HCT116 (cell line): ENCODE measurements at regions not wholly inside any gene's neighbourhood (a gene's known extent, or its start where the extent isn't known, plus 50 kb on each side); places are given as distances from the start of the nearest gene placed in this dataset.

Source experiments
- ATAC-seq: fragments of 200-7000 bp; cut with Tn5 transposase; 2 replicates; pipeline ENCODE4 v1.9.1; 2020; ENCODE audit warnings: mild to moderate bottlenecking, moderate library complexity
- BruUV-seq: library from RNA; stranded (reverse); fragments of 400-500 nt; replicated peaks from 2 replicates; lab custom pipeline; 2021; lab: Mats Ljungman, UMichigan
- CTCF ChIA-PET: fragments of 300-600 bp; sonication (Branson Sonifier 250); formaldehyde crosslinking; loops from one replicate; lab custom pipeline; 2021; ENCODE audit warnings: antibody characterized with exemption; lab: Charles Lee
- POLR2A ChIA-PET: fragments of 300-600, 350-600 bp; sonication (Branson Sonifier 250); formaldehyde crosslinking; loops from one replicate; lab custom pipeline; 2021; ENCODE audit warnings: antibody characterized with exemption; lab: Charles Lee
- RAD21 ChIA-PET, 2 experiments: fragments of 300-600 bp; sonication (Branson Sonifier 250); formaldehyde crosslinking; loops; one replicate each; lab custom pipeline; 2023; ENCODE audit warnings: low total read pairs in 2 of 2; ENCODE audit not compliant: uncharacterized antibody in 2 of 2, unreplicated experiment in 2 of 2, low non-redundant PET in 1 of 2; lab: Charles Lee
- DNase-seq: peaks from one replicate; pipeline ENCODE4 v3.0.0-alpha.2; 2010; ENCODE audit warnings: low read depth, low spot score
- H2AFZ ChIP-seq: fragments of 200-600 bp; shearing (Covaris generic), sonication (generic); 2 replicates; pipeline ENCODE4 v1.6.1; 2017; ENCODE audit warnings: low read depth, mixed run types, mixed read lengths, antibody characterized with exemption, low read length; ENCODE audit not compliant: poor library complexity, severe bottlenecking
- H3K27ac ChIP-seq: 2 replicates; pipeline ENCODE4 v1.5.1; 2012; ENCODE audit warnings: low read depth, low read length
- H3K27me3 ChIP-seq: fragments of 200-600 bp; sonication (generic); 2 replicates; pipeline ENCODE4 v1.6.1; 2016; ENCODE audit warnings: mixed run types, low read length, mixed read lengths; ENCODE audit not compliant: insufficient read depth
- H3K36me3 ChIP-seq, 2 experiments: fragments of 200-500 bp in 1 of 2; fragments of 200-600 bp in 1 of 2; sonication (Bioruptor generic) in 1 of 2; sonication (generic) in 1 of 2; 2 replicates each; pipeline versions ENCODE4 v1.5.1 to v1.6.1; 2014 to 2016; ENCODE audit warnings: low read length in 2 of 2, inconsistent platforms in 1 of 2, mixed read lengths in 1 of 2, mixed run types in 1 of 2; ENCODE audit not compliant: insufficient read depth in 2 of 2, control insufficient read depth in 1 of 2
- H3K4me1 ChIP-seq, 2 experiments: fragments of 200-600 bp in 1 of 2; sonication (generic) in 1 of 2; 2 replicates each; pipeline versions ENCODE4 v1.5.1 to v1.6.1; 2012 to 2017; ENCODE audit warnings: low read length in 2 of 2, inconsistent platforms in 1 of 2, mild to moderate bottlenecking in 1 of 2, mixed read lengths in 1 of 2, mixed run types in 1 of 2, moderate library complexity in 1 of 2; ENCODE audit not compliant: insufficient read depth in 2 of 2, control insufficient read depth in 1 of 2
- H3K4me2 ChIP-seq: fragments of 200-600 bp; sonication (generic); 2 replicates; pipeline ENCODE4 v1.6.1; 2017; ENCODE audit warnings: mixed run types, low read length, mixed read lengths
- H3K4me3 ChIP-seq, 2 experiments: fragments of 200-600 bp in 1 of 2; sonication (generic) in 1 of 2; replicated peaks in 1 of 2; 2 replicates each; pipeline ENCODE4 v1.5.1; 2011 to 2016; ENCODE audit warnings: low read length in 2 of 2, control low read depth in 1 of 2, low read depth in 1 of 2, mild to moderate bottlenecking in 1 of 2, mixed read lengths in 1 of 2, mixed run types in 1 of 2
- H3K79me2 ChIP-seq: fragments of 200-600 bp; sonication (generic); 2 replicates; pipeline ENCODE4 v1.6.1; 2017; ENCODE audit warnings: mild to moderate bottlenecking, mixed run types, low read length, moderate library complexity, mixed read lengths; ENCODE audit not compliant: insufficient read depth
- H3K9ac ChIP-seq: fragments of 200-600 bp; sonication (generic); 2 replicates; pipeline ENCODE4 v1.6.1; 2016; ENCODE audit warnings: low read length, mixed read lengths
- H3K9me2 ChIP-seq: fragments of 200-600 bp; sonication (generic), shearing (Covaris generic); 2 replicates; pipeline ENCODE4 v1.6.1; 2017; ENCODE audit warnings: mixed run types, mild to moderate bottlenecking, moderate library complexity; ENCODE audit not compliant: insufficient read depth
- H3K9me3 ChIP-seq, 2 experiments: fragments of 200-500 bp in 1 of 2; fragments of 200-600 bp in 1 of 2; sonication (Bioruptor generic) in 1 of 2; sonication (generic) in 1 of 2; 2 replicates each; pipeline ENCODE4 v1.6.1; 2014 to 2017; ENCODE audit warnings: low read length in 2 of 2, mixed read lengths in 2 of 2, inconsistent platforms in 1 of 2, low read depth in 1 of 2, mild to moderate bottlenecking in 1 of 2, mixed run types in 1 of 2, moderate library complexity in 1 of 2; ENCODE audit not compliant: control insufficient read depth in 1 of 2, insufficient read depth in 1 of 2
- H4K20me1 ChIP-seq: fragments of 200-600 bp; sonication (generic), shearing (Covaris generic); 2 replicates; pipeline ENCODE4 v1.6.1; 2017; ENCODE audit warnings: mixed run types, mild to moderate bottlenecking, moderate library complexity; ENCODE audit not compliant: insufficient read depth
- CBX3 ChIP-seq: IDR thresholded peaks from 2 replicates; pipeline ENCODE4 v1.6.1; 2012; ENCODE audit warnings: low read depth
- CEBPB ChIP-seq: IDR thresholded peaks from 2 replicates; pipeline ENCODE4 v1.6.1; 2012; ENCODE audit warnings: low read depth
- EGR1 ChIP-seq: IDR thresholded peaks from 2 replicates; pipeline ENCODE4 v1.6.1; 2012; ENCODE audit warnings: low read depth
- ELF1 ChIP-seq: IDR thresholded peaks from 2 replicates; pipeline ENCODE4 v1.6.1; 2012; ENCODE audit warnings: low read depth, borderline replicate concordance
- EZH2 ChIP-seq: fragments of 200-600 bp; sonication (generic); IDR thresholded peaks from 2 replicates; pipeline ENCODE4 v1.6.1; 2017; ENCODE audit warnings: antibody characterized with exemption, mixed run types
- EZH2phosphoT487 ChIP-seq: fragments of 200-600 bp; IDR thresholded peaks from 2 replicates; pipeline ENCODE4 v1.6.1; 2018; ENCODE audit warnings: antibody characterized with exemption, borderline replicate concordance
- FOSL1 ChIP-seq: IDR thresholded peaks from 2 replicates; pipeline ENCODE4 v1.6.1; 2012; ENCODE audit warnings: low read depth
- JUND ChIP-seq: IDR thresholded peaks from 2 replicates; pipeline ENCODE4 v1.6.1; 2012
- POLR2A ChIP-seq: IDR thresholded peaks from 2 replicates; pipeline ENCODE4 v1.7.0; 2011; ENCODE audit warnings: borderline replicate concordance; ENCODE audit not compliant: insufficient read depth, insufficient read length; ENCODE audit errors: extremely low read depth
- RAD21 ChIP-seq: IDR thresholded peaks from 2 replicates; pipeline ENCODE4 v1.6.1; 2012; ENCODE audit warnings: low read depth, mild to moderate bottlenecking
- SIN3A ChIP-seq: IDR thresholded peaks from 2 replicates; pipeline ENCODE4 v1.6.1; 2012; ENCODE audit warnings: low read depth
- SRF ChIP-seq: IDR thresholded peaks from 2 replicates; pipeline ENCODE4 v1.6.1; 2012; ENCODE audit warnings: low read depth
- TCF7L2 ChIP-seq: IDR thresholded peaks from 2 replicates; pipeline ENCODE4 v1.7.0; 2011; ENCODE audit warnings: borderline replicate concordance, inconsistent platforms; ENCODE audit not compliant: insufficient read depth, insufficient read length; ENCODE audit errors: extremely low read depth
- YY1 ChIP-seq: IDR thresholded peaks from 2 replicates; pipeline ENCODE4 v1.6.1; 2011; ENCODE audit warnings: low read length, low read depth, moderate library complexity, mild to moderate bottlenecking; ENCODE audit not compliant: insufficient replicate concordance; ENCODE audit errors: extremely low read depth
- ZFX ChIP-seq: fragments of 450-650 bp; IDR thresholded peaks from 2 replicates; pipeline ENCODE4 v1.6.1; 2017
- ZNF274 ChIP-seq: fragments of 200-500 bp; sonication (Bioruptor generic); IDR thresholded peaks from 2 replicates; pipeline ENCODE4 v1.6.1; 2014; ENCODE audit warnings: mild to moderate bottlenecking, low read depth, low read length, inconsistent platforms
- intact Hi-C: fragments of 100-400 bp; cut with micrococcal nuclease; formaldehyde crosslinking; loops from 2 replicates; pipeline ENCODE4 v1.10.0; 2022
- TF ChIP-seq, protein P1 (sequence below): IDR thresholded peaks from 2 replicates; pipeline ENCODE4 v1.6.1; 2012
- TF ChIP-seq, protein P2 (sequence below), 3 experiments: fragments of 200-600 bp in 1 of 3; sonication (generic) in 1 of 3; IDR thresholded peaks in 2 of 3; conservative IDR thresholded peaks in 1 of 3; 2 replicates each; pipeline ENCODE4 v1.5.1; 2012 to 2017; ENCODE audit warnings: low read depth in 2 of 3, low read length in 2 of 3, antibody characterized with exemption in 1 of 3, borderline replicate concordance in 1 of 3, control low read depth in 1 of 3, mild to moderate bottlenecking in 1 of 3, mixed read lengths in 1 of 3, mixed run types in 1 of 3, moderate library complexity in 1 of 3; ENCODE audit not compliant: insufficient read depth in 1 of 3

GRCh38 chr10:33485276-33485675, 150.8 kb upstream of the NRP1 start:
- ChIA-PET RAD21 (no interaction called here), POLR2A (no interaction called here), CTCF (no interaction called here)
- ATAC-seq (no peak), DNase-seq (no peak)
- Histone ChIP-seq H3K9me3 (no peaks in the 10 kb centered on the region), H4K20me1 (no peaks in the 10 kb centered on the region), H3K4me2 (no peak overlapping the region), H3K27me3 (no peaks in the 10 kb centered on the region), H3K9me2 (no peaks in the 10 kb centered on the region), H3K4me3 (no peak overlapping the region), H2AFZ (no peak overlapping the region), H3K27ac (no peak overlapping the region), H3K9ac (no peak overlapping the region), H3K79me2 (no peaks in the 10 kb centered on the region), H3K4me1 (no peaks in the 10 kb centered on the region), H3K36me3 (no peaks in the 10 kb centered on the region)
- no TSS peak for BruUV-seq
- intact Hi-C loops = no loop called here
- TF ChIP-seq, protein P1, sequence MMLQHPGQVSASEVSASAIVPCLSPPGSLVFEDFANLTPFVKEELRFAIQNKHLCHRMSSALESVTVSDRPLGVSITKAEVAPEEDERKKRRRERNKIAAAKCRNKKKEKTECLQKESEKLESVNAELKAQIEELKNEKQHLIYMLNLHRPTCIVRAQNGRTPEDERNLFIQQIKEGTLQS = no peak
- no peak for TF ChIP-seq JUND
- no peak for TF ChIP-seq FOSL1
- TF ChIP-seq ZFX = no peak
- TF ChIP-seq, protein P2, sequence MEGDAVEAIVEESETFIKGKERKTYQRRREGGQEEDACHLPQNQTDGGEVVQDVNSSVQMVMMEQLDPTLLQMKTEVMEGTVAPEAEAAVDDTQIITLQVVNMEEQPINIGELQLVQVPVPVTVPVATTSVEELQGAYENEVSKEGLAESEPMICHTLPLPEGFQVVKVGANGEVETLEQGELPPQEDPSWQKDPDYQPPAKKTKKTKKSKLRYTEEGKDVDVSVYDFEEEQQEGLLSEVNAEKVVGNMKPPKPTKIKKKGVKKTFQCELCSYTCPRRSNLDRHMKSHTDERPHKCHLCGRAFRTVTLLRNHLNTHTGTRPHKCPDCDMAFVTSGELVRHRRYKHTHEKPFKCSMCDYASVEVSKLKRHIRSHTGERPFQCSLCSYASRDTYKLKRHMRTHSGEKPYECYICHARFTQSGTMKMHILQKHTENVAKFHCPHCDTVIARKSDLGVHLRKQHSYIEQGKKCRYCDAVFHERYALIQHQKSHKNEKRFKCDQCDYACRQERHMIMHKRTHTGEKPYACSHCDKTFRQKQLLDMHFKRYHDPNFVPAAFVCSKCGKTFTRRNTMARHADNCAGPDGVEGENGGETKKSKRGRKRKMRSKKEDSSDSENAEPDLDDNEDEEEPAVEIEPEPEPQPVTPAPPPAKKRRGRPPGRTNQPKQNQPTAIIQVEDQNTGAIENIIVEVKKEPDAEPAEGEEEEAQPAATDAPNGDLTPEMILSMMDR (IDR thresholded peaks at IDR 0.05 in 2 of 3, conservative IDR thresholded peaks at IDR 0.05 in 1 of 3; ENCODE audit: borderline replicate concordance in 1 of 3, insufficient read depth in 1 of 3, low read depth in 2 of 3, low read length in 2 of 3) = no peak
- no peak for TF ChIP-seq RAD21
- no peak for TF ChIP-seq CEBPB
- TF ChIP-seq POLR2A = no peak
- TF ChIP-seq YY1 = no peak
- TF ChIP-seq ZNF274 = no peak
- TF ChIP-seq SRF = no peak
- TF ChIP-seq TCF7L2 = no peak
- TF ChIP-seq EZH2phosphoT487 = no peak
- TF ChIP-seq EZH2 = no peak
- TF ChIP-seq CBX3 = no peak
- TF ChIP-seq ELF1 = no peak
- TF ChIP-seq SIN3A = no peak
- no peak for TF ChIP-seq EGR1
